SK-N-MC (cell line): ENCODE measurements at regions not wholly inside any gene's neighbourhood (a gene's known extent, or its start where the extent isn't known, plus 50 kb on each side); places are given as distances from the start of the nearest gene placed in this dataset.

Source experiments
- DNase-seq: peaks from one replicate; pipeline ENCODE4 v3.0.0-alpha.2; 2011; ENCODE audit warnings: low read depth, low spot score
- H3K27ac ChIP-seq: fragments of 200-600 bp; sonication (generic); 2 replicates; pipeline ENCODE4 v1.5.1; 2016; ENCODE audit warnings: mixed run types
- H3K36me3 ChIP-seq: fragments of 200-600 bp; sonication (generic); 2 replicates; pipeline ENCODE4 v1.6.1; 2017; ENCODE audit warnings: antibody characterized with exemption, low read length, mixed read lengths; ENCODE audit not compliant: insufficient read depth
- H3K4me3 ChIP-seq: fragments of 200-600 bp; sonication (generic); 2 replicates; pipeline ENCODE4 v1.5.1; 2016
- H3K9ac ChIP-seq: fragments of 200-600 bp; sonication (generic); 2 replicates; pipeline ENCODE4 v1.8.0; 2017; ENCODE audit warnings: mixed run types, mixed read lengths; ENCODE audit not compliant: insufficient read length
- H3K9me3 ChIP-seq: fragments of 200-600 bp; sonication (generic); 2 replicates; pipeline ENCODE4 v1.6.1; 2017; ENCODE audit warnings: low read depth, mild to moderate bottlenecking, antibody characterized with exemption, low read length, moderate library complexity, mixed read lengths
- EZH2 ChIP-seq: fragments of 200-600 bp; sonication (generic); IDR thresholded peaks from one replicate; pipeline ENCODE4 v1.6.1; 2017; ENCODE audit warnings: antibody characterized with exemption
- FOXP2 ChIP-seq: optimal IDR thresholded peaks from 2 replicates; pipeline ENCODE3; 2011; ENCODE audit warnings: mild to moderate bottlenecking, moderate library complexity; ENCODE audit not compliant: insufficient read depth; ENCODE audit errors: extremely low read length, control extremely low read depth
- POLR2AphosphoS5 ChIP-seq: IDR thresholded peaks from 2 replicates; pipeline ENCODE4 v1.6.1; 2012; ENCODE audit warnings: mild to moderate bottlenecking, low read depth, low read length, borderline replicate concordance

GRCh38 chr2:106582148-106583143 lies 95.3 kb downstream of the CD8B2 start:
- Histone ChIP-seq H3K27ac (no peak overlapping the region), H3K9ac (no peak overlapping the region), H3K36me3 (no peaks in the 10 kb centered on the region), H3K4me3 (peak overlapping the region; percentile 61), H3K9me3 (no peaks in the 10 kb centered on the region)
- DNase-seq = peak; percentile 52
- no peak for TF ChIP-seq FOXP2
- no peak for TF ChIP-seq EZH2
- TF ChIP-seq POLR2AphosphoS5 = no peak

GRCh38 chr2:106584304-106584954 lies 97.3 kb downstream of the CD8B2 start:
- no peak for DNase-seq
- no peaks in the 10 kb centered on the region for H3K9me3 ChIP-seq
- H3K27ac ChIP-seq = no peak overlapping the region
- H3K4me3 ChIP-seq = no peak overlapping the region
- no peak overlapping the region for H3K9ac ChIP-seq
- H3K36me3 ChIP-seq = no peaks in the 10 kb centered on the region
- TF ChIP-seq FOXP2 (no peak), POLR2AphosphoS5 (no peak), EZH2 (no peak)

GRCh38 chr2:106596844-106597243 lies 109.7 kb downstream of the CD8B2 start:
- no peak for DNase-seq
- TF ChIP-seq FOXP2 = no peak
- no peak for TF ChIP-seq EZH2
- Histone ChIP-seq H3K9ac (no peak overlapping the region), H3K27ac (no peak overlapping the region), H3K9me3 (no peaks in the 10 kb centered on the region), H3K4me3 (no peak overlapping the region), H3K36me3 (no peaks in the 10 kb centered on the region)

- Histone ChIP-seq H3K9me3 (no peaks in the 10 kb centered on the region), H3K4me3 (no peak overlapping the region), H3K36me3 (no peaks in the 10 kb centered on the region), H3K27ac (no peak overlapping the region), H3K9ac (no peak overlapping the region)
- no peak for TF ChIP-seq EZH2
- no peak for TF ChIP-seq FOXP2
- TF ChIP-seq POLR2AphosphoS5 = no peak
- no peak for DNase-seq
These were observed 112.4 kb downstream of the CD8B2 start for GRCh38 chr2:106599540-106599939.

- no peak overlapping the region for H3K27ac ChIP-seq
- H3K4me3 ChIP-seq = no peak overlapping the region
- no peak overlapping the region for H3K9ac ChIP-seq
- H3K36me3 ChIP-seq = no peaks in the 10 kb centered on the region
- no peaks in the 10 kb centered on the region for H3K9me3 ChIP-seq
- DNase-seq = no peak
- no peak for TF ChIP-seq FOXP2
- TF ChIP-seq POLR2AphosphoS5 = no peak
These were observed 114.9 kb downstream of the CD8B2 start for GRCh38 chr2:106602042-106602441.

GRCh38 chr2:106606652-106607051 lies 119.5 kb downstream of the CD8B2 start:
- H3K9ac ChIP-seq = no peak overlapping the region
- no peak for DNase-seq
- no peaks in the 10 kb centered on the region for H3K9me3 ChIP-seq
- no peak overlapping the region for H3K4me3 ChIP-seq
- TF ChIP-seq POLR2AphosphoS5 (no peak), EZH2 (no peak), FOXP2 (no peak)
- no peak overlapping the region for H3K27ac ChIP-seq
- H3K36me3 ChIP-seq = no peaks in the 10 kb centered on the region

GRCh38 chr2:106607371-106607770 lies 120.2 kb downstream of the CD8B2 start:
- Histone ChIP-seq H3K9ac (no peak overlapping the region), H3K9me3 (no peaks in the 10 kb centered on the region), H3K4me3 (no peak overlapping the region), H3K36me3 (no peaks in the 10 kb centered on the region), H3K27ac (no peak overlapping the region)
- TF ChIP-seq FOXP2 = no peak
- no peak for TF ChIP-seq EZH2
- TF ChIP-seq POLR2AphosphoS5 = no peak
- DNase-seq = no peak

- no peak overlapping the region for H3K27ac ChIP-seq
- H3K4me3 ChIP-seq = no peak overlapping the region
- H3K36me3 ChIP-seq = no peaks in the 10 kb centered on the region
- no peak for TF ChIP-seq FOXP2
- no peak for TF ChIP-seq EZH2
- TF ChIP-seq POLR2AphosphoS5 = no peak
- H3K9ac ChIP-seq = no peak overlapping the region
- DNase-seq = no peak
- H3K9me3 ChIP-seq = no peaks in the 10 kb centered on the region
These were observed 122.6 kb downstream of the CD8B2 start for GRCh38 chr2:106609780-106610179.
